ENCODE measurements at regions not wholly inside any gene's neighbourhood (a gene's known extent, or its start where the extent isn't known, plus 50 kb on each side); places are given as distances from the start of the nearest gene placed in this dataset.

- TF ChIP-seq CTCF (IDR thresholded peaks at IDR 0.05; ENCODE audit: poor library complexity) (no peak), EZH2 (IDR thresholded peaks at IDR 0.05; ENCODE audit: borderline replicate concordance) (no peak)
These were observed 115.2 kb upstream of the MAP1LC3B2 start for GRCh38 chr12:116443821-116444589.

Measured in hepatocyte (in vitro differentiated cells).